GM12864 (cell line): ENCODE measurements at regions not wholly inside any gene's neighbourhood (a gene's known extent, or its start where the extent isn't known, plus 50 kb on each side); places are given as distances from the start of the nearest gene placed in this dataset.

Source experiments
- DNase-seq: peaks from one replicate; pipeline ENCODE4 v3.0.0-alpha.2; 2011; ENCODE audit warnings: low read depth
- H3K4me3 ChIP-seq: 2 replicates; pipeline ENCODE4 v1.5.1; 2011; ENCODE audit warnings: mild to moderate bottlenecking, low read depth, low read length, control low read depth
- CTCF ChIP-seq: IDR thresholded peaks from 2 replicates; pipeline ENCODE4 v1.5.1; 2011; ENCODE audit warnings: low read depth, mild to moderate bottlenecking, moderate library complexity, low read length, control low read depth, inconsistent platforms; ENCODE audit errors: missing control alignments

- no peak overlapping the region for H3K4me3 ChIP-seq
- TF ChIP-seq CTCF: no peak
- no peak for DNase-seq
These were observed 291.1 kb downstream of the CLIC5 start for GRCh38 chr6:45724511-45724910.

GRCh38 chr6:45724027-45724426 lies 291.6 kb downstream of the CLIC5 start:
- no peak for DNase-seq
- no peak overlapping the region for H3K4me3 ChIP-seq
- no peak for TF ChIP-seq CTCF

GRCh38 chr6:45722876-45723275 lies 292.8 kb downstream of the CLIC5 start:
- no peak for DNase-seq
- no peak overlapping the region for H3K4me3 ChIP-seq

DNA sequence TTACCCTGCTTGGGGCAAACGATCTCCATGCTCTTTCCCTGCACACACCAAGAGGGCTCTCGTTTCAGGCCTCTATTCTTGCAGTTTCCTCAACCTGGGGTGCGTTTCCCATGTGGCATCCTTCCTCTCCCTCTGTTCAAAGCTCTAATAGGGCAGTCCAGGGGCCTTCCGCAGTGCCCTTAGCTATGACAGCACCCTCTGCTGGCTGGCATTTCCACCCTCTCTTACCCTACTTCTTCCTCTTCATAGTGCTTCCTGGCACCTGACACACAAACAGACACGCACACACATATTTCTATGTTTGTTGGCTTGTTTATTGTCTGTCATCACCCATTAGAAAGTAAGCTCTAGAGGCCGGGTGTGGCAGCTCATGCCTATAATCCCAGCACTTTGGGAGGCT lies 294.0 kb downstream of the CLIC5 start:
- no peak overlapping the region for H3K4me3 ChIP-seq
- DNase-seq: no peak
- TF ChIP-seq CTCF: no peak

More at GRCh38 chr6:45722876-45723275, 292.8 kb downstream of the CLIC5 start:
- TF ChIP-seq CTCF: no peak

GRCh38 chr6:45718871-45719270 lies 296.8 kb downstream of the CLIC5 start:
- TF ChIP-seq CTCF: no peak
- H3K4me3 ChIP-seq: no peak overlapping the region
- DNase-seq: no peak

GRCh38 chr6:45718131-45718530 lies 297.5 kb downstream of the CLIC5 start:
- DNase-seq: no peak
- H3K4me3 ChIP-seq: no peak overlapping the region
- no peak for TF ChIP-seq CTCF

GRCh38 chr6:45717715-45718114 lies 297.9 kb downstream of the CLIC5 start:
- TF ChIP-seq CTCF: no peak
- DNase-seq: no peak
- H3K4me3 ChIP-seq: no peak overlapping the region
